GM12891 (cell line): ENCODE measurements at regions not wholly inside any gene's neighbourhood (a gene's known extent, or its start where the extent isn't known, plus 50 kb on each side); places are given as distances from the start of the nearest gene placed in this dataset.

Experiments
- PAX5 ChIP-seq: IDR thresholded peaks from 2 replicates; pipeline ENCODE4 v1.6.1; 2011; ENCODE audit warnings: low read length, moderate library complexity, mild to moderate bottlenecking; ENCODE audit not compliant: insufficient read depth, severe bottlenecking
- POLR2A ChIP-seq: IDR thresholded peaks from 2 replicates; pipeline ENCODE4 v1.6.1; 2011; ENCODE audit warnings: low read depth, low read length, control low read depth
- POLR2AphosphoS5 ChIP-seq: IDR thresholded peaks from 2 replicates; pipeline ENCODE4 v1.6.1; 2011; ENCODE audit warnings: low read depth, low read length, control low read depth
- SPI1 ChIP-seq: IDR thresholded peaks from 2 replicates; pipeline ENCODE4 v1.6.1; 2011; ENCODE audit warnings: low read depth, low read length, control low read depth
- TAF1 ChIP-seq: IDR thresholded peaks from 2 replicates; pipeline ENCODE4 v1.6.1; 2011; ENCODE audit warnings: low read depth, low read length, control low read depth

GRCh38 chr1:239997160-239997514 lies 94.5 kb upstream of the FMN2 start:
- no peak for TF ChIP-seq POLR2A
- TF ChIP-seq TAF1 = no peak
- TF ChIP-seq SPI1 = no peak
- no peak for TF ChIP-seq POLR2AphosphoS5
- TF ChIP-seq PAX5 = no peak
